Fibroblast of lung (primary cell): ENCODE measurements at regions not wholly inside any gene's neighbourhood (a gene's known extent, or its start where the extent isn't known, plus 50 kb on each side); places are given as distances from the start of the nearest gene placed in this dataset.

ENCODE experiments used
- EZH2 ChIP-seq: IDR thresholded peaks from 2 replicates; pipeline ENCODE4 v1.5.1; 2012; ENCODE audit warnings: low read length, control low read depth, mild to moderate bottlenecking; ENCODE audit errors: missing control alignments
- TF ChIP-seq, protein P1 (sequence below), 2 donors: IDR thresholded peaks in 1 of 2; conservative IDR thresholded peaks in 1 of 2; 1 replicate in 1 of 2; 2 replicates in 1 of 2; pipeline ENCODE4 v1.5.1; 2011 to 2012; ENCODE audit warnings: low read length in 2 of 2, control low read depth in 1 of 2, inconsistent platforms in 1 of 2, low read depth in 1 of 2, mild to moderate bottlenecking in 1 of 2

DNA sequence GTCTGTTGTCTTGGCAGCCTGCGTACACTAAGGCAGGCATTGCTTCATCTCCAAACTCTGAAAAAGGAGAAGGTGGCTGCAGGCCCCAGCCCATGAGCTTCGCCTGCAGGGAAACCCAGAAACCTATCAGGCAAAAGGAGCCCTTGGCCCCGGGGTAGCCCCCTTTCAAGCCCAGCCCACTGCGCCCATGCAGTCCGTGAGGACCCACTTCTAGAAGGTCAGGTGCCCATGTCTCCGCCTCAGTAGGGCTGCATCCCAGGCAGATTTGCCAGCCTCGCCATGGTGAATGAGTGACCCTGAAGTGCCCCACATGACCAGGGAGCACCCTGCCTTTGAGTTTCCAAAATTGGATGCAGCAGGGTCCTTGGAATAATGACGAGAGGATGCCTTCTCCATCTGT, 1158.4 kb downstream of the BRD1 start:
- TF ChIP-seq, protein P1, sequence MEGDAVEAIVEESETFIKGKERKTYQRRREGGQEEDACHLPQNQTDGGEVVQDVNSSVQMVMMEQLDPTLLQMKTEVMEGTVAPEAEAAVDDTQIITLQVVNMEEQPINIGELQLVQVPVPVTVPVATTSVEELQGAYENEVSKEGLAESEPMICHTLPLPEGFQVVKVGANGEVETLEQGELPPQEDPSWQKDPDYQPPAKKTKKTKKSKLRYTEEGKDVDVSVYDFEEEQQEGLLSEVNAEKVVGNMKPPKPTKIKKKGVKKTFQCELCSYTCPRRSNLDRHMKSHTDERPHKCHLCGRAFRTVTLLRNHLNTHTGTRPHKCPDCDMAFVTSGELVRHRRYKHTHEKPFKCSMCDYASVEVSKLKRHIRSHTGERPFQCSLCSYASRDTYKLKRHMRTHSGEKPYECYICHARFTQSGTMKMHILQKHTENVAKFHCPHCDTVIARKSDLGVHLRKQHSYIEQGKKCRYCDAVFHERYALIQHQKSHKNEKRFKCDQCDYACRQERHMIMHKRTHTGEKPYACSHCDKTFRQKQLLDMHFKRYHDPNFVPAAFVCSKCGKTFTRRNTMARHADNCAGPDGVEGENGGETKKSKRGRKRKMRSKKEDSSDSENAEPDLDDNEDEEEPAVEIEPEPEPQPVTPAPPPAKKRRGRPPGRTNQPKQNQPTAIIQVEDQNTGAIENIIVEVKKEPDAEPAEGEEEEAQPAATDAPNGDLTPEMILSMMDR (conservative IDR thresholded peaks at IDR 0.05 in 1 of 2, IDR thresholded peaks at IDR 0.05 in 1 of 2; ENCODE audit: low read depth in 1 of 2, low read length in 2 of 2): no peak
- TF ChIP-seq EZH2: no peak
